ENCODE measurements at regions not wholly inside any gene's neighbourhood (a gene's known extent, or its start where the extent isn't known, plus 50 kb on each side); places are given as distances from the start of the nearest gene placed in this dataset.

DNA sequence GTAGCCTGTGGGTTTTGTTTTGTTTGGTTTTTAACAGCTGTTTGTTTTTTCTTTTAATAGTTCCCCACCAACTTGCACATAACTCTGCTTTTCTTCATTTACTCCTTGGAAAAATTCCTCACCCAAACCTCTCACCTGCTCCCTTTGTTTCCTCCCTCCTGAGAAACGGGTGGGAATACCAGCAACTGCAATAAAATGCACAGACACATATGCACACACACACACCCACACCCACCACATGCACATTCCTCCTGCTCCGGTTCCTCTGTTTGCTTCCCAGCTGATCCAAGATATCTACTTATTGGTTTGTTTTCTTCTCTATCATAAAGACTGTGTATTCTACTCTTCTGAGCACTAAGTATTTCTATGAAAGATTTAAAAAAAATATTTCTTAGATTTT, 161.1 kb upstream of the EPHA7 start:
- TF ChIP-seq, protein P1, sequence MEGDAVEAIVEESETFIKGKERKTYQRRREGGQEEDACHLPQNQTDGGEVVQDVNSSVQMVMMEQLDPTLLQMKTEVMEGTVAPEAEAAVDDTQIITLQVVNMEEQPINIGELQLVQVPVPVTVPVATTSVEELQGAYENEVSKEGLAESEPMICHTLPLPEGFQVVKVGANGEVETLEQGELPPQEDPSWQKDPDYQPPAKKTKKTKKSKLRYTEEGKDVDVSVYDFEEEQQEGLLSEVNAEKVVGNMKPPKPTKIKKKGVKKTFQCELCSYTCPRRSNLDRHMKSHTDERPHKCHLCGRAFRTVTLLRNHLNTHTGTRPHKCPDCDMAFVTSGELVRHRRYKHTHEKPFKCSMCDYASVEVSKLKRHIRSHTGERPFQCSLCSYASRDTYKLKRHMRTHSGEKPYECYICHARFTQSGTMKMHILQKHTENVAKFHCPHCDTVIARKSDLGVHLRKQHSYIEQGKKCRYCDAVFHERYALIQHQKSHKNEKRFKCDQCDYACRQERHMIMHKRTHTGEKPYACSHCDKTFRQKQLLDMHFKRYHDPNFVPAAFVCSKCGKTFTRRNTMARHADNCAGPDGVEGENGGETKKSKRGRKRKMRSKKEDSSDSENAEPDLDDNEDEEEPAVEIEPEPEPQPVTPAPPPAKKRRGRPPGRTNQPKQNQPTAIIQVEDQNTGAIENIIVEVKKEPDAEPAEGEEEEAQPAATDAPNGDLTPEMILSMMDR (IDR thresholded peaks at IDR 0.05; ENCODE audit: low read length): no peak
- TF ChIP-seq EZH2phosphoT487 (IDR thresholded peaks at IDR 0.05; ENCODE audit: low read length) (no peak), EZH2 (optimal IDR thresholded peaks at IDR 0.05; ENCODE audit: low read depth, low read length) (no peak)

Data from MM.1S (cell line).